IPS DF 6.9 (cell line): ENCODE measurements at regions not wholly inside any gene's neighbourhood (a gene's known extent, or its start where the extent isn't known, plus 50 kb on each side); places are given as distances from the start of the nearest gene placed in this dataset.

Source experiments
- DNase-seq: peaks from one replicate; pipeline ENCODE4 v3.0.0-alpha.2; 2013; ENCODE audit warnings: low read depth, low spot score
- H3K27ac ChIP-seq: one replicate; pipeline ENCODE4 v1.5.1; 2013; ENCODE audit warnings: low read length, control low read depth
- H3K27me3 ChIP-seq: 2 replicates; pipeline ENCODE4 v1.6.1; 2013; ENCODE audit warnings: mild to moderate bottlenecking, low read length; ENCODE audit not compliant: control insufficient read depth, insufficient read depth
- H3K36me3 ChIP-seq: 2 replicates; pipeline ENCODE4 v1.6.1; 2013; ENCODE audit warnings: low read length; ENCODE audit not compliant: control insufficient read depth, insufficient read depth
- H3K4me1 ChIP-seq: 2 replicates; pipeline ENCODE4 v1.6.1; 2013; ENCODE audit warnings: low read length; ENCODE audit not compliant: control insufficient read depth, insufficient read depth
- H3K4me3 ChIP-seq: 2 replicates; pipeline ENCODE4 v1.5.1; 2013; ENCODE audit warnings: mild to moderate bottlenecking, low read length
- H3K9me3 ChIP-seq: 2 replicates; pipeline ENCODE4 v1.6.1; 2013; ENCODE audit warnings: low read length, inconsistent platforms; ENCODE audit not compliant: control insufficient read depth, insufficient read depth
- WGBS: extraction: QIAGEN DNeasy Blood & Tissue Kit; methylation state at CpG from one replicate; pipeline ENCODE4 v1.1.7; 2013; ENCODE audit warnings: mixed read lengths, missing lambda C conversion rate; ENCODE audit not compliant: insufficient read length, insufficient coverage; 5-methylcytosine and 5-hydroxymethylcytosine counted together

DNA sequence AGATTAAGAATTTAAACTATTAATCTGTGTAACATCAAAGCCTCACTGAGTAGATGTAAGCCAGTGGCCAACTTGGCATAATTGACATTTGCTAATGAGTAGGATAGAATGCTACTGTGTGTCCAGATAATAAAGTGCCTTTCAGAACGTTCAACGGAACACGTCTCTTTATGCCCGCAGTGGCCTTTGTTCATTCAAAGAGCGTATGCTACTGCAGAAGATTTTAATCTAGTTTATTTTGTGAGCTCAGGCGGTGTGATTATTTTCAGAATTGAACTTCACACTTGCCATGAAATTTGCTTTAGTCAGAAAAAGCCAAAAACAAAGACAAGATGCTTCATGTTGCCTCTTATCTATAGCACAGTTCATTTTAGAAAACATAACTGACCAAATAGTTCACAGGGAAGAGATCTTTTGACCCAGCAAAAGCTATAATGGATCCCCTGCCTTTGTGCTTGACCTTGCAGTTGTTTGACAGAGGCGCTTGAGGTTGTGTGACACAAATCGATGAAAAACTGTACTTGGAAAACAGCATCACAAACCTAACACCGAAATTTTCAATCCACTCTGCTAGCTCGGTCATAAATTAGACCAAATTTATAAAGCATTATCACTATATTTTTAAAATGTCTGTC, 530.9 kb upstream of the TYRP1 start:
- H3K9me3 ChIP-seq, result no peaks in the 10 kb centered on the region
- H3K36me3 ChIP-seq, result no peaks in the 10 kb centered on the region
- no CpG with 5 or more reads among the region's 10 CpGs for WGBS
- H3K4me1 ChIP-seq, result no peaks in the 10 kb centered on the region
- no peak overlapping the region for H3K4me3 ChIP-seq
- H3K27me3 ChIP-seq, result no peaks in the 10 kb centered on the region
- no peak for DNase-seq
- no peak overlapping the region for H3K27ac ChIP-seq

DNA sequence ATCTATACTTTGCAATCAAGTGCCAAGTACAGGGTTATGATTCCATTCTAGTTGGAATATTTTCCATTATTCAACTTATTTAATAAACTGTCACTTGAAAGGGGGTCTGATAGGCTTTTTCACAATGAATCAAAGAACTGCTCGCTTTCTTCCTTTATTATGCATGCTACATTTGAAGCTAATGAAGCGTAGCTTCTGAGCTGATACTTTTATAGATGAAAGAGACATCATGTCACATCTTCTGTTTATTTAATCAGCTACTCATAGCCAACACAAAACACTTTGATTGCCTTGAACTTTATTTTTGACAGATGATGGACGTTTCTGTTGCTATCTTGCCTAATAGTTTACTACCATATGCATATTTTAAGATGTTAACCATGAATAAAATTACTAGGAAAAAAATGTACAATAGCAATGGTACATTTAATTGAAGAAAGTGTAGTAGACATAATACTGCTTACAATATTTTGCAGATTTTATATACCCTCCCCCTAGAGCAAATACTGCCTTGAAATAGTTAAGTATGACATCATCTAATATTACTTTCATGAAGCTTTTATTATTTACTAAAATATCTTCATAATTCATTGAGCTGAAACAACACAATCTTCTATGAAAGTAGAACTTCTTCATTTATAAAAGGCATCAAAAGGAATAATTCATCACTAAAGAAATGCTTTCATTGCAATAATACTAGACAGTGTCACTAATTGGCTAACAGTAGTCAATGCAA, 529.3 kb upstream of the TYRP1 start:
- H3K4me1 ChIP-seq, result no peaks in the 10 kb centered on the region
- H3K27ac ChIP-seq, result no peak overlapping the region
- H3K4me3 ChIP-seq, result no peak overlapping the region
- no peak for DNase-seq
- H3K27me3 ChIP-seq, result no peaks in the 10 kb centered on the region
- H3K9me3 ChIP-seq, result no peaks in the 10 kb centered on the region
- no peaks in the 10 kb centered on the region for H3K36me3 ChIP-seq
- WGBS, result no CpG with 5 or more reads among the region's 3 CpGs

DNA sequence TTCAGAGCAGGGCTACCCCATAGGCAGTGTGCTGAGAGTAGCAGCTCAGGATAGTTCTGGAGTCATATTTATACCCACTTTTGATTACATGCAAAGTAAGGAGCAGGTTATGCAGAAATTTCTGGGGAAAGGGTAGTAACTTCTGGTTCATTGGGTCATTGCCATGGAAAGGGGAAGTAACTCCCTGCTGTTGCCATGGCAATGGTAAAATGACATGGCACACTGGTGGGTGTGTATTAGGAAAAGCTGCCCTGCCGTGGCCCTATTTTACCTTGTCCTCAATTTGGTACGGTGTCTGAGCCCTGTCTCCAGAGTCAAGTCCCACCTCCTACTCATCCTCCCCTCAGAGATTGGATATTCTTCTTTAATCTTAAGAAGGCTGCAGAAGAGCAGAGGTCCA, 526.7 kb upstream of the TYRP1 start:
- no peaks in the 10 kb centered on the region for H3K27me3 ChIP-seq
- H3K9me3 ChIP-seq, result no peaks in the 10 kb centered on the region
- no peak overlapping the region for H3K27ac ChIP-seq
- no peaks in the 10 kb centered on the region for H3K36me3 ChIP-seq
- no peaks in the 10 kb centered on the region for H3K4me1 ChIP-seq
- H3K4me3 ChIP-seq, result no peak overlapping the region
- no peak for DNase-seq
- no CpG with 5 or more reads among the region's 2 CpGs for WGBS

DNA sequence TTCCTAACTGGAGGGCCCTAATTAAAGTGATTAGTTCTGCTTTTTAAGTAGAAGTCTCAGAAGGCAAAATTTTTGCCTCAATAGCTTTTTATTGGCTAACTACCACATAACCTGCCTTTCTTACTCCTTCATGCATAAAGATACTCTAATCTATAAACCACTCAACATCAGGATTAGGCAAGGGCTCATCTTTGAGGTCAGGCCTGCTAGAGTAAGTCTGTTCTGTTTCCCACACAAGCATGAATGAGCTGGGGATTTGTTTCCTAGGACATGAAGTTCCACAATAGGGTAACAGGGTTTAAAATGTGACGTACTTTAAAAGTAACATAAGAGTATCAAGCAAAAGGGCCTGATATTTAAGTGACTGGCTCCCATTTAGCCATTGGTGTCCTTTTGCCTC, 522.7 kb upstream of the TYRP1 start:
- no peaks in the 10 kb centered on the region for H3K9me3 ChIP-seq
- no peak for DNase-seq
- WGBS, result no CpG with 5 or more reads among the region's 1 CpG
- H3K4me3 ChIP-seq, result no peak overlapping the region
- H3K36me3 ChIP-seq, result no peaks in the 10 kb centered on the region
- H3K4me1 ChIP-seq, result no peaks in the 10 kb centered on the region
- no peak overlapping the region for H3K27ac ChIP-seq
- H3K27me3 ChIP-seq, result no peaks in the 10 kb centered on the region

DNA sequence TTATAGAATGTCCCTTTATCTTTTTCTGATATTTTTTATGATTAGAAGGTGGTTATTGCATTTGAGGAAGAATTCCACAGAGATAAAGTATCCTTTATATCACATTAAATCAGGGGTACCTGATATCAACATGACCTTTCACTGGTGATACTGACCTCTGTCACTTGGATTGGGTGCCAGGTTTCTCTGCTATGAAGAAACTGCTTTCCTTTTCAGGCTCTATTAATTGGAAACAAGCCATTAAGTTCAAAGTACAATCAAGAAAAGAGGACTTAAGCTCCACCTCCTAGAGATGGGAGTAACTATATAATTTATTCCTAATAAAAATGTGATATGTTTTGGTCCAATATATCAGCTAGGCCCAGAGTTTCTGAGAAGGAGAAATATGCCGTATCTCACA, 514.6 kb upstream of the TYRP1 start:
- no peak for DNase-seq
- no peaks in the 10 kb centered on the region for H3K27me3 ChIP-seq
- WGBS, result no CpG with 5 or more reads among the region's 1 CpG
- no peaks in the 10 kb centered on the region for H3K36me3 ChIP-seq
- H3K27ac ChIP-seq, result no peak overlapping the region
- no peaks in the 10 kb centered on the region for H3K4me1 ChIP-seq
- H3K9me3 ChIP-seq, result no peaks in the 10 kb centered on the region
- H3K4me3 ChIP-seq, result no peak overlapping the region

DNA sequence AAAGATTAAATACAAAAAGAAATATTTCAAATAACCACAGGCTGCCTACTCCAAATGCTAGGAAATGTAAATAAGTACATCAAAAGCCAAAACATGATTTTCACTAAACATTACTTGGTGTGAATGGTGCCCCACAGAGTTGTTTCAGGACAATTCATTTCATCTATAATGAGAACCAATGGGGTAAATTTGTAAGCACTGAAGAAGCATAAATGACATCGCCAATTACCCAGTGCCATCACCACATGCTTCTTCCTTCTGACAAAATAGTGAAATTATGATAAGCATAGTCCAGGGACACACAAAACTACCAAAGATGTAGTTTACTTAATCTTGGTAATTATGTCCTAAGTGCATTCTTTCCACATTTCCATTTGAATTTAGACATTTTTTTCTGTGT, 510.4 kb upstream of the TYRP1 start:
- DNase-seq, result no peak
- Histone ChIP-seq H3K36me3 (no peaks in the 10 kb centered on the region), H3K27me3 (no peaks in the 10 kb centered on the region), H3K27ac (no peak overlapping the region), H3K9me3 (no peaks in the 10 kb centered on the region), H3K4me3 (no peak overlapping the region), H3K4me1 (no peaks in the 10 kb centered on the region)
- WGBS, result no CpG with 5 or more reads among the region's 1 CpG

DNA sequence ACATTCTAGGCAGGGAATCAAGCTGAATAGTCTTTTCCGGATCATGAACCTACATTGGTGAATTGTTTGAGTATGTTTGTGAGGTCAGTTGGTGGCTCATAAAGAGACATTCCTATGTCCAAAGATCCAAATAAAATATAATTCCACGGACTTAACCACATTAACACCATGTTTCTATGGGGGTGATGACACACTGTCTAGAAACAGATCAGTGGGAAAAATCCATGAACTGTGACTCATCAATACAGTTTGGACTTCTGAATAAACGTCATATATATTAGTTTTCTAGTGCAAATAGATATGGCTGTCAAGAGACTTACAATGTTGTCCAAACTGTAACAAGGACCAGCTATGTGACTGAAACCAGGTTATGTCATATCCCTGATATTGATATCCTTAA, 509.9 kb upstream of the TYRP1 start:
- H3K27ac ChIP-seq, result no peak overlapping the region
- no peaks in the 10 kb centered on the region for H3K4me1 ChIP-seq
- no peaks in the 10 kb centered on the region for H3K36me3 ChIP-seq
- WGBS, result no CpG with 5 or more reads among the region's 3 CpGs
- H3K27me3 ChIP-seq, result no peaks in the 10 kb centered on the region
- no peaks in the 10 kb centered on the region for H3K9me3 ChIP-seq
- no peak for DNase-seq
- no peak overlapping the region for H3K4me3 ChIP-seq

DNA sequence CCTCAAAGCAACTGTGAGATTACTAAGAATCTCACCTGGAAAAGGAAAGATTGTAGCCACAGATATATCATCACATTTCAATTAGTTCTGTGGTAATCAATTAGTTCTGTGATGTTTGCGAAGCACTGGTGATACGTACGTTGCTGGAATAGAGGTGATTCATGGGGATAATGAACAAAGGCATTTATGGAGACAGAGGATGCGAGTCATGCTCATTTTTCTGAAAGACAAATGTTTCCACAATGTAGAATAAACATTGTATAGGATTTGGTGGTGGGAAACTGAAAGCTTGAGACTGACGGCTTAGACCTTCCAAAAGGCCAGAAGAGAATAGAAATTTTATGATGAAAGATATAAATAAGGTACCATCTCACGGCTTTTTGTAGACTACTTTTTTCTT, 507.3 kb upstream of the TYRP1 start:
- Histone ChIP-seq H3K27ac (no peak overlapping the region), H3K9me3 (no peaks in the 10 kb centered on the region), H3K27me3 (no peaks in the 10 kb centered on the region), H3K4me3 (no peak overlapping the region), H3K4me1 (no peaks in the 10 kb centered on the region), H3K36me3 (no peaks in the 10 kb centered on the region)
- WGBS, result no CpG with 5 or more reads among the region's 6 CpGs
- no peak for DNase-seq

DNA sequence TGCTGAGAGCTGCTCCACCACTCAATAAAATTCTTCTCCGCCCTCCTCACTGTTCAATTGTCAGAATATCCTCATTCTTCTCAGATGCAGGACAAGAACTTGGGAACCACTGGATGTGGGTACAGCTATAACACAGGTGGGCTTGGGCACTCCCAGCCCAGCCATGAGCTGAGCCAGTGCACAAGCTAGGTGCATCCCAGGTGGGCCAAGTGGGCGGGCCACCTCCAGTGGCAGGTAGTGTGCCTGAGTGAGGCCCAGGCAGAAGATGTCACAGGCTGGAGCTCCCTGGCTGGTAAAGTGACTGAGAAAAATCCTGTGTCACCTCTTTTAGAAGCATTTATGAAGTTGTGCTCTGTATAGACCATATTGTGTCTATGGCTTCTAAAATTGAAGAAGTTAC, 501.6 kb upstream of the TYRP1 start:
- H3K27me3 ChIP-seq, result no peaks in the 10 kb centered on the region
- no CpG with 5 or more reads among the region's 2 CpGs for WGBS

DNA sequence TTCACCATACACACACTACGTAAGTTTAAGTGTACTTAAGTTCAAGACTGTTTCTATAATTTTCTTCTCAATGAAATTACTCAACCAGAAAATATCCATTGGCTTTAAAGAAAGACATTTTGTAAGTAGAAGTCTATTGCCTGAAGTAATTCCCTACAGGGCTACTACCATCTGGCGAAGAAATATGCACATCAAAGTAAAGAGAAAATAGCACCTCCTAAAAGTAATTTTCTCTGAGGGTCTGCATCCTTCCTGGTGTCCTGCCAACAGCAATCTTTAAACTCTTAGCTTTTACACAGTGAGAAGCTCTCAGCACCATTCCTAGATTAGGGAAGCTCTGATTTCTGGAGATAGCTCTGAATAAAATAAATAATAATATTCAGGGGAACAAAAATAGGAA, 498.5 kb upstream of the TYRP1 start:
- H3K4me3 ChIP-seq, result no peak overlapping the region
- DNase-seq, result no peak
- H3K27me3 ChIP-seq, result no peaks in the 10 kb centered on the region
- H3K9me3 ChIP-seq, result no peaks in the 10 kb centered on the region
- no peaks in the 10 kb centered on the region for H3K4me1 ChIP-seq
- no CpG with 5 or more reads among the region's 2 CpGs for WGBS
- no peaks in the 10 kb centered on the region for H3K36me3 ChIP-seq
- no peak overlapping the region for H3K27ac ChIP-seq

More for the DNA sequence above, 501.6 kb upstream of the TYRP1 start:
- Histone ChIP-seq H3K27ac (no peak overlapping the region), H3K4me3 (no peak overlapping the region), H3K36me3 (no peaks in the 10 kb centered on the region), H3K9me3 (no peaks in the 10 kb centered on the region), H3K4me1 (no peaks in the 10 kb centered on the region)
- no peak for DNase-seq

DNA sequence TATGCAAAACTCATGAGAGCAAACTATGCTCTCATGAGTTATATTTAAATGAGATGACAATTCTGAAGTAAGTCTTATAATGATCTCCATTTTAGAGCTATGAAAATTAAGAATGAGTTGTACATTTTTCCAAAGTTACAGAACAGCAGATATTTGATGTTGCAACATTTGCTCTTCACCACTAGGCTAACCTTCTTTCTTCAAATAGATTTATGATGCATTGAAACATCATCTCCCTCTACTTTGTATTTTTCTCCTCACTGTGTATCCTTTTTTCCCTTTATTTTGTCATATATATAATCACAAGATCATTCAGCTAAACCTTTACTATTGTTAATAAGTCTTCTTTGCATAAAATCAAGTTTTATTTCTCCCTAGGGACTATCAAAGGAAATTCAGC, 497.7 kb upstream of the TYRP1 start:
- Histone ChIP-seq H3K36me3 (no peaks in the 10 kb centered on the region), H3K4me1 (no peaks in the 10 kb centered on the region), H3K27me3 (no peaks in the 10 kb centered on the region), H3K27ac (no peak overlapping the region), H3K4me3 (no peak overlapping the region), H3K9me3 (no peaks in the 10 kb centered on the region)
- no peak for DNase-seq
